ENCODE measurements at regions not wholly inside any gene's neighbourhood (a gene's known extent, or its start where the extent isn't known, plus 50 kb on each side); places are given as distances from the start of the nearest gene placed in this dataset.
A peak's percentile ranks its signal among the peaks of the same experiment; 100 is the strongest.
"Not testable (repeated sequence)": the region's sequence is repeated elsewhere in the genome, so short reads cannot be mapped to it uniquely, and the experiment has no call there.

DNA sequence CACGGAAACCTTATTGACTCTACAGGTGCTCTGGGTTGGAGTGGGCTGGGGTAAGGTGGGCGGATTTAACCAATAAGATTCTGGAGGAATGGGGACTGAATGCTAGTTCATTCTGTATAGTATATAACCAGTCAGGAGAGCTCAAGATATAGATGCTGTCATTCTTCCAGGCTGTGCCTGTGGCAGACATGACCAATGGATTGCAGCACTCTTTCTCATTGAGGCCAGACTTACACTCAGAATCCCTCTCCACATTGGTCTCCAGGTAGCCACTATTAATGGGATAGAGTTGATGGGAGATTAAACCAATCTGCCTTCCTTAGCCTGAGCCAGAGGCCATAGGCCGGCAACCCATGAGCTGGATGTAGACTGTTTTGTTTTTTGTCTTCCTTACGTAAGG is 82.8 kb upstream of the MEF2A start:
- no peak for DNase-seq (ENCODE audit: low read depth in 2 of 3, low spot score in 2 of 3)

DNA sequence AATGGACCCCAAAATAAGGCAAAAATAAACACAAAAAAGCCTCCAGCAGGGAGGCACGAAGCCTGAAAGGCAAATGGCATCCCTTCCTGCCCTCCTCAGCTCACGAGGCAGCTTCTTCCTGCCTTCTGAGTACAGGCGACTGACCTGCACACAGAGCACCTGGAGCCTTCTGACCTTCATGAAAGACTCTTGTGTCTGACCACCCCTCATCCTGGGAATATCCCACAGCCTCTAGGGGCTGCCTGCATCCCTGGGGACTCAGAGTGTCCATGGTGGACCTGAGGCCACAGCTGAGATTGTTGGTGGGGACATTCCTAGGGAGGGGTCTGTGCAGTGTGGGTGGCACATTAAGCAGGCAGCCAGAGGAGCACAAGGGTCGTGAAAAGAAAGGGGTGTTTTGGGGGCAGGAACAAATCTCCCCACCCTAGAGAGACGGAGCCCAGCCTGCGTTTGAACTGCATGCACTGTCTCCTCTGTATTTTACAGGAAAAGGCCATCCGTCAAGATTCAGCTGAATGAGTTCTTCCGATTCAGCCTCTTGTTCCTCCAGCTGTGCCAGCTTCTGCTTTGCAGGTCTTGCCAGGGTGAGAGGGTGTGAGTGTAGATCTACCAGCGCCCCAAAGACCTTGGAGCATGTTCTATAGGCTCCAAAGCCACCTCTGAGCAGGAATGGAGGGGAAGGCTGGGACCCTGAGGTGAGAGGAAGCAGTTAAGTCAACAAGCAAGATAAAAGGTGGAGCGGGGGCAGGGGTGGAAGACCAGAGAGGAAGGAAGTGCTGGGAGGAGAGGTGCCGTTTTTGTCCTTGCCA is 80.4 kb upstream of the MEF2A start:
- DNase-seq (ENCODE audit: low read depth in 2 of 3, low spot score in 2 of 3) = no peak

GRCh38 chr15:99485992-99486370 is 79.8 kb upstream of the MEF2A start:
- DNase-seq (ENCODE audit: low read depth in 2 of 3, low spot score in 2 of 3) = no peak

DNA sequence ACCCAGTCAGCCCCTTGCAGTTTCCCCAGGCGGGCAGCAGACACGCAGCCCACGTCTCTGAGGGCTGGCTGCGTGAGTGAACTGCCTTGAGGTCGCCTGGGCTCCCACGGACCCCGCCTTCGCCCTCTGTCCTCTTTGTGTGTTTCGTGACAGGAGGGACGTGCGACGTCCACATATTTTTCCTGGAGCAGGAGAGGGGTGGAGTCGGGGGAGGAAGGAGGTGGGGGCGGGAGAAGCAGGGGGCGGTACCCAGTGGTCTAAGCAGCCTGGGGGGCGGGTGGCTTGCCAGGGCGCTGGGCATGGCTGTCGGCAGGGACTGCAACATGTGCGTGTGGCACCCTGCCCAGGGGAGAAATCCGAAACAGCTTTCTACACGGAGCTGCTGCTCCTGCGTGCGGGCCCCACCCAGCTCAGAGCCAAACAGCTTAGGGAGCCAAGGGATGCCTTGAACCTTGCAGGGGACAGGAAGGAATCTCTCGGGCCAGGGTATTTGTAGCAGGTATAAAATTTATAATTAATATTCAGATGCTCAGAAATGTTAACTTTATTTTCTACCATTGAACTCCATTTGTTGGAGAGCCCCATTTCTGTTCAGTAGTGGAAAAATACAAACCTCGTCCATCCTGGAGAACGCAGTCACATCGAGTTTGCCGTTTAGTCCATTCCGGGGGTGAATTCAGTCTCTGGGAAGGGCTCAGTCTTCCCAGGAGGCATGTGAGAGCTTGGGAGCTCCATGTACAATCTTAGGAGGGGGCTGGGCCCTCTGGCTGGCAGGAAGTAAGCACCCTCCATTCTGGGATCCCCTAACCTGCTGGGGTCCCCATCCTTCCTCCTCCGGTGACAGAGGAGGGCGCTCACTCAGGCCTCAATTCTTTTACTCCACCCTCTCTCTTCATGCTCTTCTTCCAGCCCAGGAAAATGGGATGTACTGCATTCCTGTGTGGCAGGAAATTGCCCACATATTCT is 79.1 kb upstream of the MEF2A start:
- no peak for DNase-seq (ENCODE audit: low read depth in 2 of 3, low spot score in 2 of 3)

DNA sequence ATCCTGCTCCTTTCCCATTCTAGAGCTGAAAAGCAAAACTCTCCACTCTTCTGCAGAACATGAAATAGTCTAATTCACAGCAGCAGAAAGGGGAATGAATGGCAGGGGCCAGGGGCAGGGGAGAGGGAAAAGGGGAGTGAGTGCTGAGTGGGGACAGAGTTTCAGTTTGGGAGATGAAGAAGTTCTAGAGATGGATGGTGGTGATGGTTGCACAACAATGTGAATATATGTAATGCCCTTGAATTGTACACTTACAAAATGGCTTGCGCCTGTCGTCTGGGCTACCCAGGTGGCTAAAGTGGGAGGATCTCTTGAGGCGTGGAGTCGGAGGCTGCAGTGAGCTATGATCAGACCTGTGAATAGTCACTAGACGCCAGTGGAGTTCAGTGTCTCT is 78.5 kb upstream of the MEF2A start:
- DNase-seq (ENCODE audit: low read depth in 2 of 3, low spot score in 2 of 3) = no peak

- no peak for DNase-seq (ENCODE audit: low read depth in 2 of 3, low spot score in 2 of 3)
Observed at GRCh38 chr15:99492275-99492674, 73.5 kb upstream of the MEF2A start.

GRCh38 chr15:99492716-99493115 is 73.1 kb upstream of the MEF2A start:
- no peak for DNase-seq (ENCODE audit: low read depth in 2 of 3, low spot score in 2 of 3)

DNA sequence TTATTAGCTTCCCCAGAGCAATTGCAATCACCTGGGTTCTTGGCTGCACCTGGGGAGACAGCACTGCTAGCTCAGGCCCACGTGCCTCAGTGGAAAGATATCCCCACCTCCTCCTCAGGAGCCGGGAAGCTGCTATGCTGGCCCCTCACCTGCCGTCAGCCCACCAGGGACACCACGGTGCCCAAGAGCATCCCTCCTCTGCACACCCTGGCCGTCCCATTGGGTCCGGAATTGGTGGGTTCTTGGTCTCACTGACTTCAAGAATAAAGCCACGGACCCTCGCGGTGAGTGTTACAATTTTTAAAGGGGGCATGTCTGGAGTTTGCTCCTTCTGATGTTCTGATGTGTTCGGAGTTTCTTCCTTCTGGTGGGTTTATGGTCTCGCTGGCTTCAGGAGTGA is 72.3 kb upstream of the MEF2A start:
- DNase-seq (ENCODE audit: low read depth in 2 of 3, low spot score in 2 of 3) = no peak

DNA sequence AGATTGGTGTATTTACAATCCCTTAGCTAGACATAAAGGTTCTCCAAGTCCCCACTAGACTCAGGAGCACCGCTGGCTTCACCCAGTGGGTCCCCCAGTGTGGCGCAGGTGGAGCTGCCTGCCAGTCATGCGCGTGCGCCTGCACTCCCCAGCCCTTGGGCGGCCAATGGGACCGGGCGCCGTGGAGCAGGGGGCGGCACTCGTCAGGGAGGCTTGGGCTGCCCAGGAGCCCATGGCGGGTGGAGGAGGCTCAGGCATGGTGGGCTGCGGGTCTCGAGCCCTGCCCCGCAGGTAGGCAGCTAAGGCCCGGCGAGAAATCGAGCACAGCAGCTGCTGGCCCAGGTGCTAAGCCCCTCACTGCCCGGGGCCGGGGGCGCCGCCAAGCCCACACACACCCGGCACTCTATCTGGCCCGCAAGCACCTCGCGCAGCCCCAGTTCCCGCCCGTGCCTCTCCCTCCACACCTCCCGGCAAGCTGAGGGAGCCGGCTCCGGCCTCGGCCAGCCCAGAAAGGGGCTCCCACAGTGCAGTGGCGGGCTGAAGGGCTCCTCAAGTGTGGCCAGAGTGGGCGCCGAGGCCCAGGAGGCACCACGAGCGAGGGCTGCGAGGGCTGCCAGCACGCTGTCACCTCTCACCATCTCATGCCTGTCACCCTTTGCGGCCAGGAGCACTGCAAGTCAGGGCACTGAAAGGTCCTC is 71.1 kb upstream of the MEF2A start:
- not testable (repeated sequence) for DNase-seq (ENCODE audit: low read depth in 2 of 3, low spot score in 2 of 3)

GRCh38 chr15:99495430-99496301 is 70.1 kb upstream of the MEF2A start:
- no peak for DNase-seq (ENCODE audit: low read depth in 2 of 3, low spot score in 2 of 3)

DNA sequence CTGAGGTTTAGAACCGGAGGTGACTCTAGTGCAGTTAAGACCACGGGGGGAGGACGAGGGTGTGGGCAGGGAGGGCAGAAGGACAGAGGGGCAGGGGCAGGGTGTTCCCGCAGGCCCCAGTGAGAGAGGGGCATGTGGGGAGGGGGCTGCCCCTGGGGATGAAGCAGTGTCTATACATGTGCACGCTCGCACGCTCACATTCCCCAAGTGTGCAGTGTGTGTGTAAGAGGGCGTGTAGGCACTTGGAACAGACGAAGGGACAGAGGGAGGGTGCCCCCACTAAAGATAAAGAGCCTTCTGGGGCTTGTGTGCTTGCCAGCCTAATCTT is 69.5 kb upstream of the MEF2A start:
- no peak for DNase-seq (ENCODE audit: low read depth in 2 of 3, low spot score in 2 of 3)

DNA sequence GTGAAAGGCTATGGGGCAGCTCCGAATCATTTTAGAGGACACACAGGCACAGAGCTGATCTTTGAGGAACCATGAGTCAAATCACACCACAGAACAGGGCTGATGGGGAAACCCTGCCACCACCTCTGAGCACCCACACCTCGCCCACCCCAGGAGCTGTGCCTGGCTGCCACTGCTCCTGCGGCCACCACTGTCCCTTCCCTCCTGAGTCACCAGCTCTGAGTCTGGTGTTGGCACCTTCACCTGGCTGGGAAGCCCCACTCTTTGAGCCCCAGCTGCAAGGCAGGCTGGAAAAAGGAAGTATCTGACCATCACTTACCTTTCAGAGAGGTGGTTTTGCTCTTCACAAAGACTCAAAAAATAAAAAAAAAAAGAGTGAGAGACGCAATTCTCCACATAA is 63.6 kb upstream of the MEF2A start:
- DNase-seq (ENCODE audit: low read depth in 2 of 3, low spot score in 2 of 3) = peak in 1 of 3 experiments; percentile 47

GRCh38 chr15:99502661-99503060 is 63.1 kb upstream of the MEF2A start:
- DNase-seq (ENCODE audit: low read depth in 2 of 3, low spot score in 2 of 3) = no peak

GRCh38 chr15:99503411-99503810 is 62.4 kb upstream of the MEF2A start:
- DNase-seq (ENCODE audit: low read depth in 2 of 3, low spot score in 2 of 3) = no peak

DNA sequence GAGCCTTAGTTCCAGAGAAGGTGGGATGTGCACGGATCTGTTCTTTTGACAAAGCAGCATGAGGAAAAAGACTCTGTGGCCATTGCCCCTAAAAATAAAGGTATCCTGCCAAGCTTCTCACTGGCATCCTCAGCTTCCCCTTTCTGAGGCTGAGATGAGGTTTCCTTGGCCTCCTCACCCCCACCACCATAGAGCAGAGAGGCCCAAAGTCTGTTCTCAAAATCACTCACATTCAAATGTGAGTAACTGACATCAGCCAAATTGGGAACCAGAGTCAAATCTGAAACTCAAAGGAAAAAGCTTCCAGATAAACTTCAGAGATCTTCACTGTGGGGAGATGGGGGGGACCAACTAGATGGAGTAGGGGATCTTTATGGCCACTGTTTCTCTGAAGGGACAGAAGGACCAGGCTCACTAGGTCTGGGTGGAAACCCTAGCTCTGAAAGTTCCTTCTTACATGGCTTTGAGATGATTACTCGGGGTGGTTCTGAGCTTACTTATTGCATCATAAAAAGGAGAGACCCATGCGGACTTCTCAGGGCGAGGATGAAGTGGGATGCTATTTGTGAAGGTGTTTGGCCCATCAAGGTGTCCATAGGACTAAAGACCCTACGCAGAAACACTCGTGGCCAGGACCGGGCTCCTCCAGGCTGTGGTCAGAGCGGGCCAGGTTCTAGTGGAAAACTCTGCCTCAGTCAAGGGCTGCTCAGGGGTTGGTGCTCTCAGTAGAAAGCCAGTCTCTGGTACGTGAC is 61.5 kb upstream of the MEF2A start:
- DNase-seq (ENCODE audit: low read depth in 2 of 3, low spot score in 2 of 3) = no peak

DNA sequence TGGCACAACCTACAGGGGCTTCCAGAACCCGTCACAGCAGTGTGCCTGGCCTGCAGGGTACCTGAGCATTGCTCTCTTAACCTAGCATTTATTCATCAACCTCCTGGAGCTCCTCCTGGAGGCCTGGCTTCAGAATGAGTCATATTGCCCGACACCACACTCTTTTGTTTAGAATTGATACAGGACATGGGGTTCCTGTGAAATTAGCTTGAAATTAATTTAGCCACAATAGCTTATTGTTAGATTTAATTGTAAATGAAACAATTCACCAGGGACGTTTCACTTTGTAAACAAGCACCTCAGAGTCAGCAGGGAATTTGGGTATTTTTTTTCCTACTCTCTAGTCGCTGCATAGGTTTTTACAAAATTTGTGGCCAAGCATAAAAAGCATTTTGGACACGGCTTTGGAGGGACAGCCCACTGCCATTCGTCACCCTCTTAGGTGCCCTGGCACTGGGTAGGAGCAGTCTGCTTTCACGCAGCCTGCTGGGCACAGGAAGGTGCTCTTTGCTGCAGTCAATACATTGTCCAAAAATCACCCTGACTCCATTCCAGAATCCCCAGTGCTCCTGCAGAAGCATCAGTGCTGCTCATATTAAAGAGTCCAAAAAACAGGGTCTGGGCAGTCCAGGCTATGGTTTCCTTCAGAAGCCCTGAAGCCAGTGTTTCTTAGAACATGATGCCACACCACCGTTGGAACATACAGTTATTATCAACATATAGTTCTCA is 60.8 kb upstream of the MEF2A start:
- no peak for DNase-seq (ENCODE audit: low read depth in 2 of 3, low spot score in 2 of 3)

GRCh38 chr15:99506399-99506798 is 59.4 kb upstream of the MEF2A start:
- no peak for DNase-seq (ENCODE audit: low read depth in 2 of 3, low spot score in 2 of 3)

GRCh38 chr15:99507016-99507503 is 58.7 kb upstream of the MEF2A start:
- DNase-seq (ENCODE audit: low read depth in 2 of 3, low spot score in 2 of 3) = no peak

All from activated CD8-positive, alpha-beta memory T cell treated with anti-CD3 and anti-CD28 coated beads for 48 hours (primary cell).